ENCODE measurements at regions not wholly inside any gene's neighbourhood (a gene's known extent, or its start where the extent isn't known, plus 50 kb on each side); places are given as distances from the start of the nearest gene placed in this dataset.

DNA sequence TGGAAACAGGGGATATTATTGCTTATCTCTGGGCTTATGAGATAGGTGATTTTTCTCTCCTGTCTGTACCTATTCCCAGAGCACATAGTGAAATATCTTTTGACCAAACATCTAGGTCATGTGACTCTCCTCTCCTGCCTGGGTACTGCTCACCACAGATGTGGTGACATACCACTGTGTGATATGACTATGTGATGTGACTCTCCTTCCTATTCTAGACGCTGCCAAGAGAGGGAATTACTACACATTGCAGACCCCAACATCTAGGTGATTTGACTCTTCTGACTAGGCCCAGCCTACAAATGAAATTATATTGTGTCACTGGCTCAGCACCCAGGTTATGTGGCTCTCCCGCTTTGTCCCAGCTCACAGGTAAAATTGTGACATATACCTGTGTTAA lies 996.3 kb upstream of the TSPY4 start:
- dilution Hi-C loops (cut with MboI; ENCODE audit: extremely low pct_ligation_motif_present, low sequenced_read_pairs), result no loop called here
- CTCF ChIA-PET, result no interaction called here

More for the DNA sequence above, 996.3 kb upstream of the TSPY4 start:
- no peak overlapping the region for H3K4me2 ChIP-seq (ENCODE audit: insufficient read depth, low read length)
- no peaks in the 10 kb centered on the region for H3K4me1 ChIP-seq (ENCODE audit: control insufficient read depth, extremely low read depth, insufficient read depth, low read length)
- H3K36me3 ChIP-seq (ENCODE audit: control insufficient read depth in 2 of 2, extremely low read depth in 1 of 2, insufficient read depth in 2 of 2, low read length in 2 of 2), result no peaks in the 10 kb centered on the region
- H3K79me2 ChIP-seq (ENCODE audit: control insufficient read depth, insufficient read depth, low read length), result no peaks in the 10 kb centered on the region
- H3K9ac ChIP-seq (replicated peaks; ENCODE audit: extremely low read depth, insufficient read depth, low read length), result no peak overlapping the region
- POLR2A ChIA-PET, result no interaction called here
- no peak overlapping the region for H2AFZ ChIP-seq (ENCODE audit: low read depth, low read length)
- BruUV-seq (replicated peaks), result no TSS peak
- no peaks in the 10 kb centered on the region for H3K9me3 ChIP-seq (replicated peaks; ENCODE audit: control insufficient read depth, insufficient read depth, low read length)
- no peak overlapping the region for H3K4me3 ChIP-seq (replicated peaks in 1 of 3; ENCODE audit: insufficient read depth in 1 of 3, low read depth in 1 of 3, low read length in 3 of 3)
- FAIRE-seq (no peak), DNase-seq (ENCODE audit: low read depth, low spot score) (no peak)
- H3K27me3 ChIP-seq (ENCODE audit: control insufficient read depth in 2 of 2, insufficient read depth in 2 of 2, low read length in 2 of 2), result no peaks in the 10 kb centered on the region
- no peak overlapping the region for H3K27ac ChIP-seq (ENCODE audit: insufficient read depth, low read depth, low read length)
- H3K9me1 ChIP-seq (replicated peaks; ENCODE audit: control insufficient read depth, extremely low read depth, insufficient read depth, low read length), result no peaks in the 10 kb centered on the region
- TF ChIP-seq FOS (IDR thresholded peaks at IDR 0.05; ENCODE audit: borderline replicate concordance, insufficient read depth, low read length), result no peak
- no peak for TF ChIP-seq MAX (IDR thresholded peaks at IDR 0.05; ENCODE audit: insufficient read depth, insufficient read length)
- TF ChIP-seq EZH2 (IDR thresholded peaks at IDR 0.05; ENCODE audit: borderline replicate concordance, low read depth, low read length, severe bottlenecking), result no peak
- no peak for TF ChIP-seq POLR2A (IDR thresholded peaks at IDR 0.05; ENCODE audit: low read depth, low read length)
- TF ChIP-seq GATA2 (IDR thresholded peaks at IDR 0.05; ENCODE audit: insufficient read depth, insufficient read length, low read depth, low read length), result no peak
- no peak for TF ChIP-seq CTCF (IDR thresholded peaks at IDR 0.05; ENCODE audit: extremely low read depth in 1 of 2, insufficient read depth in 1 of 2, low read depth in 1 of 2, low read length in 2 of 2)
- no peak for TF ChIP-seq JUN (IDR thresholded peaks at IDR 0.05; ENCODE audit: borderline replicate concordance, insufficient read depth, insufficient read length, low read depth)
- TF ChIP-seq POLR2AphosphoS5 (IDR thresholded peaks at IDR 0.05; ENCODE audit: insufficient read depth, low read depth, low read length), result no peak
- TF ChIP-seq MYC (IDR thresholded peaks at IDR 0.05; ENCODE audit: low read depth, low read length), result no peak
- intact Hi-C loops (cut with micrococcal nuclease), result no loop called here
- no peaks in the 10 kb centered on the region for H4K20me1 ChIP-seq (replicated peaks; ENCODE audit: control insufficient read depth, extremely low read depth, insufficient read depth, low read length)

Measured in endothelial cell of umbilical vein (primary cell).